ENCODE measurements at regions not wholly inside any gene's neighbourhood (a gene's known extent, or its start where the extent isn't known, plus 50 kb on each side); places are given as distances from the start of the nearest gene placed in this dataset.

DNA sequence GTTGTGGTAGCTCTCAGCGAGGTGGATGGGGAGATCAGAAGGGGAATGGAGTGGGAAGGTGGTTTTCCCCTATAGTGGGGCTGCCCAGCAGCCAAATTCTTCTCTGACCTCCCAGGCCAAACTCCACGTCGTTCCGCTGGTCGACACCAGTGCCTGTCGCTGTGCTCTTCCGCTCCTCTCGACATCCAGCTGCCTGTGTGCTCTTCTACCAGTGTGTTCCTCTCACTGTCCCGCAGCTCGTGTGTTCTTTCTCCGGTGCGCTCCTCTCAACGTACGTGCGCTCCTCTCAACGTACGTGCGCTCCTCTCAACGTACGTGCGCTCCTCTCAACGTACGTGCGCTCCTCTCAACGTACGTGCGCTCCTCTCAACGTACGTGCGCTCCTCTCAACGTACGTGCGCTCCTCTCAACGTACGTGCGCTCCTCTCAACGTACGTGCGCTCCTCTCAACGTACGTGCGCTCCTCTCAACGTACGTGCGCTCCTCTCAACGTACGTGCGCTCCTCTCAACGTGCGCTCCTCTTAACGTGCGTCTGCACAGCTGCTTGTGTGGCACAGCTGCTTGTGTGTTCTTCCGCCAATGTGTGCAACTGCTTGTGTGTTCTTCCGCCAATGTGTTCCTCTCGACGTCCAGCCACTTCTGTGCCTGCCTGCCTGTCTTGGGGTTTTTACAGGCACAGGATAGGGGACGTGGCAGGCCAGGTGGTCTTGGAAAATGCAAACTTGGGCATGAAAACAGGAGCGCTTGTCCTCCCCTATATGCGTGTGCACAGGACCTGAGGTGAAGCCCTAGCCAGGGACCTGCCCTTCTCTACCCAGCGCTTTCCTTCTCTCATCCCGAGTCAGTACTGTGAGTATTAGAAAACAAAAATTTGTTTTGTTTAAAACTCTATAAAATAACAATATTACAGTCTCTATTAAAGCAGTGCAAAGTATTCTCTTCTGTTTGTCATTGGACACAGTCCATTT is 991.1 kb downstream of the GBE1 start:
- TF ChIP-seq POLR2A (IDR thresholded peaks at IDR 0.05) = no peak
- TF ChIP-seq, protein P1, sequence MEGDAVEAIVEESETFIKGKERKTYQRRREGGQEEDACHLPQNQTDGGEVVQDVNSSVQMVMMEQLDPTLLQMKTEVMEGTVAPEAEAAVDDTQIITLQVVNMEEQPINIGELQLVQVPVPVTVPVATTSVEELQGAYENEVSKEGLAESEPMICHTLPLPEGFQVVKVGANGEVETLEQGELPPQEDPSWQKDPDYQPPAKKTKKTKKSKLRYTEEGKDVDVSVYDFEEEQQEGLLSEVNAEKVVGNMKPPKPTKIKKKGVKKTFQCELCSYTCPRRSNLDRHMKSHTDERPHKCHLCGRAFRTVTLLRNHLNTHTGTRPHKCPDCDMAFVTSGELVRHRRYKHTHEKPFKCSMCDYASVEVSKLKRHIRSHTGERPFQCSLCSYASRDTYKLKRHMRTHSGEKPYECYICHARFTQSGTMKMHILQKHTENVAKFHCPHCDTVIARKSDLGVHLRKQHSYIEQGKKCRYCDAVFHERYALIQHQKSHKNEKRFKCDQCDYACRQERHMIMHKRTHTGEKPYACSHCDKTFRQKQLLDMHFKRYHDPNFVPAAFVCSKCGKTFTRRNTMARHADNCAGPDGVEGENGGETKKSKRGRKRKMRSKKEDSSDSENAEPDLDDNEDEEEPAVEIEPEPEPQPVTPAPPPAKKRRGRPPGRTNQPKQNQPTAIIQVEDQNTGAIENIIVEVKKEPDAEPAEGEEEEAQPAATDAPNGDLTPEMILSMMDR (IDR thresholded peaks at IDR 0.05) = no peak
